ENCODE measurements at regions not wholly inside any gene's neighbourhood (a gene's known extent, or its start where the extent isn't known, plus 50 kb on each side); places are given as distances from the start of the nearest gene placed in this dataset.

GRCh38 chr5:171721464-171721863, 64.2 kb upstream of the SMIM23 start:
- H3K36me3 ChIP-seq (ENCODE audit: insufficient read depth, low read length): no peaks in the 10 kb centered on the region
- no peaks in the 10 kb centered on the region for H4K20me1 ChIP-seq (ENCODE audit: insufficient read depth)
- H3K79me2 ChIP-seq (replicated peaks; ENCODE audit: insufficient read depth, low read length): no peaks in the 10 kb centered on the region
- no peak overlapping the region for H2AFZ ChIP-seq (ENCODE audit: low read depth, low read length)
- no peaks in the 10 kb centered on the region for H3K9me2 ChIP-seq (ENCODE audit: insufficient read depth, low read length)
- no peak overlapping the region for H3K9ac ChIP-seq (ENCODE audit: low read length)
- H3K27ac ChIP-seq (ENCODE audit: low read length): no peak overlapping the region
- no peaks in the 10 kb centered on the region for H3K27me3 ChIP-seq (ENCODE audit: insufficient read depth, low read depth, low read length)
- no peak overlapping the region for H3K4me2 ChIP-seq (ENCODE audit: low read length)
- no peak overlapping the region for H3K4me3 ChIP-seq (ENCODE audit: low read length)
- H3K9me3 ChIP-seq (ENCODE audit: low read length): no peaks in the 10 kb centered on the region
- H3F3A ChIP-seq (ENCODE audit: insufficient read depth, low read length, poor library complexity, severe bottlenecking): no peaks in the 10 kb centered on the region
- TF ChIP-seq RAD21 (conservative IDR thresholded peaks at IDR 0.05): no peak
- TF ChIP-seq MXI1 (conservative IDR thresholded peaks at IDR 0.05; ENCODE audit: poor library complexity, severe bottlenecking): no peak
- TF ChIP-seq POLR2AphosphoS5 (IDR thresholded peaks at IDR 0.05): no peak
- TF ChIP-seq, protein P1, sequence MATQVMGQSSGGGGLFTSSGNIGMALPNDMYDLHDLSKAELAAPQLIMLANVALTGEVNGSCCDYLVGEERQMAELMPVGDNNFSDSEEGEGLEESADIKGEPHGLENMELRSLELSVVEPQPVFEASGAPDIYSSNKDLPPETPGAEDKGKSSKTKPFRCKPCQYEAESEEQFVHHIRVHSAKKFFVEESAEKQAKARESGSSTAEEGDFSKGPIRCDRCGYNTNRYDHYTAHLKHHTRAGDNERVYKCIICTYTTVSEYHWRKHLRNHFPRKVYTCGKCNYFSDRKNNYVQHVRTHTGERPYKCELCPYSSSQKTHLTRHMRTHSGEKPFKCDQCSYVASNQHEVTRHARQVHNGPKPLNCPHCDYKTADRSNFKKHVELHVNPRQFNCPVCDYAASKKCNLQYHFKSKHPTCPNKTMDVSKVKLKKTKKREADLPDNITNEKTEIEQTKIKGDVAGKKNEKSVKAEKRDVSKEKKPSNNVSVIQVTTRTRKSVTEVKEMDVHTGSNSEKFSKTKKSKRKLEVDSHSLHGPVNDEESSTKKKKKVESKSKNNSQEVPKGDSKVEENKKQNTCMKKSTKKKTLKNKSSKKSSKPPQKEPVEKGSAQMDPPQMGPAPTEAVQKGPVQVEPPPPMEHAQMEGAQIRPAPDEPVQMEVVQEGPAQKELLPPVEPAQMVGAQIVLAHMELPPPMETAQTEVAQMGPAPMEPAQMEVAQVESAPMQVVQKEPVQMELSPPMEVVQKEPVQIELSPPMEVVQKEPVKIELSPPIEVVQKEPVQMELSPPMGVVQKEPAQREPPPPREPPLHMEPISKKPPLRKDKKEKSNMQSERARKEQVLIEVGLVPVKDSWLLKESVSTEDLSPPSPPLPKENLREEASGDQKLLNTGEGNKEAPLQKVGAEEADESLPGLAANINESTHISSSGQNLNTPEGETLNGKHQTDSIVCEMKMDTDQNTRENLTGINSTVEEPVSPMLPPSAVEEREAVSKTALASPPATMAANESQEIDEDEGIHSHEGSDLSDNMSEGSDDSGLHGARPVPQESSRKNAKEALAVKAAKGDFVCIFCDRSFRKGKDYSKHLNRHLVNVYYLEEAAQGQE (IDR thresholded peaks at IDR 0.05; ENCODE audit: borderline replicate concordance): no peak
- TF ChIP-seq, protein P2, sequence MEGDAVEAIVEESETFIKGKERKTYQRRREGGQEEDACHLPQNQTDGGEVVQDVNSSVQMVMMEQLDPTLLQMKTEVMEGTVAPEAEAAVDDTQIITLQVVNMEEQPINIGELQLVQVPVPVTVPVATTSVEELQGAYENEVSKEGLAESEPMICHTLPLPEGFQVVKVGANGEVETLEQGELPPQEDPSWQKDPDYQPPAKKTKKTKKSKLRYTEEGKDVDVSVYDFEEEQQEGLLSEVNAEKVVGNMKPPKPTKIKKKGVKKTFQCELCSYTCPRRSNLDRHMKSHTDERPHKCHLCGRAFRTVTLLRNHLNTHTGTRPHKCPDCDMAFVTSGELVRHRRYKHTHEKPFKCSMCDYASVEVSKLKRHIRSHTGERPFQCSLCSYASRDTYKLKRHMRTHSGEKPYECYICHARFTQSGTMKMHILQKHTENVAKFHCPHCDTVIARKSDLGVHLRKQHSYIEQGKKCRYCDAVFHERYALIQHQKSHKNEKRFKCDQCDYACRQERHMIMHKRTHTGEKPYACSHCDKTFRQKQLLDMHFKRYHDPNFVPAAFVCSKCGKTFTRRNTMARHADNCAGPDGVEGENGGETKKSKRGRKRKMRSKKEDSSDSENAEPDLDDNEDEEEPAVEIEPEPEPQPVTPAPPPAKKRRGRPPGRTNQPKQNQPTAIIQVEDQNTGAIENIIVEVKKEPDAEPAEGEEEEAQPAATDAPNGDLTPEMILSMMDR (IDR thresholded peaks at IDR 0.05; ENCODE audit: poor library complexity, severe bottlenecking): no peak
- TF ChIP-seq EZH2 (IDR thresholded peaks at IDR 0.05; ENCODE audit: borderline replicate concordance, insufficient read depth, low read length, poor library complexity, severe bottlenecking): no peak
- TF ChIP-seq SMC3 (conservative IDR thresholded peaks at IDR 0.05; ENCODE audit: poor library complexity): no peak
- TF ChIP-seq EP300 (conservative IDR thresholded peaks at IDR 0.05; ENCODE audit: poor library complexity, severe bottlenecking): no peak
- no peak for TF ChIP-seq TAF1 (IDR thresholded peaks at IDR 0.05; ENCODE audit: low read depth)

DNA sequence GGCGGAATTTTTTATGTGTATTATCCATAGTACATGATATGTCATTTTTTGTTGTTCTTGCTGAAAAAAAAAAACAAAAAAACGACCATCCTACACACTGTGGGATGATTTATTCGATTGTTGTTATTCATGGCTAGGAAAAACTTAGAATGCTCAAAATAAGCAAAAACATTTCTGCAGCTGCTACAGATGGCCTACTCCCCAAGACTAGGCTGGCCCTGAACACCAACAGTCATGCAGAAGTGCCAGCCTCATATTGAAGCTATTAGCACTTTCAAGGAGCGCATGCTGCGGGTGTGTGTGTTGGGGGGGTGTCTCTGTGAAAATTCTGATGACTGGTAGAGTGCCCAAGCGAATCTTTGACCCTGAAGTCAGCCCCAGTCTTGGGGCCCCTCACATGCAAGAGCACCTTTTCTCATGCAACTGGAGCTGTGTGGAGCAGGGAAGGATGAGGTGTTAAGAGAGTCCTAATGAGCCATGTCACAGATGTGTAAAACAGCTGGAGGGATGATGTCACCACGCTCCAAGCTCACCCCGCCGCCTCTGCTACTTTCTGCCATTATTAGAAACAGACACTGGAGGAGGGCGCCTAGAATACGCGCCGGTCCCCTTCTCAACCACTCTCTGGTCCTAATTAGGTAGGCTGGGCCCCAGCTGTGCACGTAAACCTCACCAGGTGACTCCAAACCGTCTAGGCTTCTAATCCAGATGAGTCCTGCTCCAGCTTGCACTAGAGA, 61.0 kb upstream of the SMIM23 start:
- H3K9me3 ChIP-seq (ENCODE audit: low read length): no peaks in the 10 kb centered on the region
- H3K9me2 ChIP-seq (ENCODE audit: insufficient read depth, low read length): no peaks in the 10 kb centered on the region
- TF ChIP-seq EZH2 (IDR thresholded peaks at IDR 0.05; ENCODE audit: borderline replicate concordance, insufficient read depth, low read length, poor library complexity, severe bottlenecking) (no peak), RAD21 (conservative IDR thresholded peaks at IDR 0.05) (no peak), TAF1 (IDR thresholded peaks at IDR 0.05; ENCODE audit: low read depth) (no peak), MXI1 (conservative IDR thresholded peaks at IDR 0.05; ENCODE audit: poor library complexity, severe bottlenecking) (no peak)
- TF ChIP-seq, protein P2 (IDR thresholded peaks at IDR 0.05; ENCODE audit: poor library complexity, severe bottlenecking): no peak
- TF ChIP-seq, protein P1 (IDR thresholded peaks at IDR 0.05; ENCODE audit: borderline replicate concordance): no peak
- H3K27ac ChIP-seq (ENCODE audit: low read length): no peak overlapping the region
- H3K4me3 ChIP-seq (ENCODE audit: low read length): no peak overlapping the region
- H3K9ac ChIP-seq (ENCODE audit: low read length): no peak overlapping the region
- no peaks in the 10 kb centered on the region for H3K36me3 ChIP-seq (ENCODE audit: insufficient read depth, low read length)
- H2AFZ ChIP-seq (ENCODE audit: low read depth, low read length): no peak overlapping the region
- no peak overlapping the region for H3K4me2 ChIP-seq (ENCODE audit: low read length)
- no peaks in the 10 kb centered on the region for H4K20me1 ChIP-seq (ENCODE audit: insufficient read depth)
- no peaks in the 10 kb centered on the region for H3K79me2 ChIP-seq (replicated peaks; ENCODE audit: insufficient read depth, low read length)
- no peaks in the 10 kb centered on the region for H3K27me3 ChIP-seq (ENCODE audit: insufficient read depth, low read depth, low read length)
- H3F3A ChIP-seq (ENCODE audit: insufficient read depth, low read length, poor library complexity, severe bottlenecking): no peaks in the 10 kb centered on the region

All from neural cell (in vitro differentiated cells).